HepG2 (cell line): ENCODE measurements at regions not wholly inside any gene's neighbourhood (a gene's known extent, or its start where the extent isn't known, plus 50 kb on each side); places are given as distances from the start of the nearest gene placed in this dataset.

Experiments used
- ATAC-seq: fragments of 200-7000 bp; cut with Tn5 transposase; 3 replicates; pipeline ENCODE4 v1.9.1; 2020; ENCODE audit warnings: mild to moderate bottlenecking, moderate library complexity
- BruUV-seq: library from RNA; stranded (reverse); fragments of 400-500 nt; replicated peaks from 2 replicates; lab custom pipeline; 2021; lab: Mats Ljungman, UMichigan
- CTCF ChIA-PET: fragments of 300-600 bp; formaldehyde crosslinking; extraction: SDS; loops from one replicate; lab custom pipeline; 2021; ENCODE audit warnings: low total read pairs, inconsistent platforms, low intra/inter-chr PET ratio; lab: Yijun Ruan, JAX
- POLR2A ChIA-PET: fragments of 350-600 bp; sonication (Branson Sonifier 250); formaldehyde crosslinking; loops from one replicate; lab custom pipeline; 2020; ENCODE audit warnings: antibody characterized with exemption, inconsistent platforms; lab: Yijun Ruan, JAX
- DNase-seq: peaks from one replicate; pipeline ENCODE4 v3.0.0-alpha.2; 2015; ENCODE audit warnings: low spot score
- FAIRE-seq: peaks from 3 replicates; lab custom pipeline; 2011; peaks lifted over from hg19 to GRCh38; lab: Jason Lieb, UNC
- H2AFZ ChIP-seq: one replicate; pipeline ENCODE4 v1.6.1; 2011; ENCODE audit warnings: low read length, inconsistent platforms
- H3K27ac ChIP-seq: fragments of 300-600 bp; 3 replicates; pipeline ENCODE4 v1.8.0; 2011; ENCODE audit warnings: mixed run types, mild to moderate bottlenecking, mixed read lengths, low read length, inconsistent platforms; ENCODE audit not compliant: insufficient read depth; ENCODE audit errors: extremely low read length
- H3K27me3 ChIP-seq, 2 experiments: fragments of 200-600 bp in 1 of 2; 2 replicates in 1 of 2; 3 replicates in 1 of 2; pipeline versions ENCODE4 v1.6.0 to v1.8.0; 2011; ENCODE audit warnings: low read length in 2 of 2, mild to moderate bottlenecking in 2 of 2, moderate library complexity in 2 of 2, inconsistent platforms in 1 of 2; ENCODE audit not compliant: insufficient read depth in 2 of 2, control insufficient read depth in 1 of 2
- H3K36me3 ChIP-seq, 2 experiments: fragments of 200-600 bp in 1 of 2; replicated peaks in 1 of 2; 2 replicates in 1 of 2; 3 replicates in 1 of 2; pipeline versions ENCODE4 v1.5.1 to v1.8.0; 2011; ENCODE audit warnings: low read length in 2 of 2, inconsistent platforms in 1 of 2; ENCODE audit not compliant: insufficient read depth in 2 of 2, control insufficient read depth in 1 of 2
- H3K4me1 ChIP-seq: 2 replicates; pipeline ENCODE4 v1.5.1; 2012; ENCODE audit warnings: low read length, inconsistent platforms; ENCODE audit not compliant: insufficient read depth
- H3K4me2 ChIP-seq: 2 replicates; pipeline ENCODE4 v1.6.0; 2011; ENCODE audit warnings: low read depth, low read length, inconsistent platforms
- H3K4me3 ChIP-seq, 3 experiments: fragments of 200-600 bp in 1 of 3; sonication (generic), shearing (Covaris generic) in 1 of 3; replicated peaks in 1 of 3; 2 replicates each; pipeline ENCODE4 v1.5.1; 2011 to 2016; ENCODE audit warnings: low read length in 3 of 3, inconsistent platforms in 2 of 3, low read depth in 2 of 3, mild to moderate bottlenecking in 2 of 3, control low read depth in 1 of 3, mixed read lengths in 1 of 3; ENCODE audit not compliant: insufficient read depth in 1 of 3
- H3K79me2 ChIP-seq: one replicate; pipeline ENCODE4 v1.6.1; 2011; ENCODE audit warnings: low read length, inconsistent platforms; ENCODE audit not compliant: insufficient read depth
- H3K9ac ChIP-seq: 2 replicates; pipeline ENCODE4 v1.6.0; 2011; ENCODE audit warnings: mild to moderate bottlenecking, low read depth, low read length, inconsistent platforms; ENCODE audit not compliant: insufficient read depth
- H3K9me3 ChIP-seq: 2 replicates; pipeline ENCODE4 v1.5.1; 2012; ENCODE audit warnings: mild to moderate bottlenecking, low read length
- H4K20me1 ChIP-seq: 2 replicates; pipeline ENCODE4 v1.6.0; 2011; ENCODE audit warnings: inconsistent platforms, mild to moderate bottlenecking, low read length, moderate library complexity; ENCODE audit not compliant: insufficient read depth
- ATF1 ChIP-seq: IDR thresholded peaks from 2 replicates; pipeline ENCODE4 v1.6.1; 2016; ENCODE audit warnings: mild to moderate bottlenecking, control low read depth
- FOSL2 ChIP-seq: sonication (generic); formaldehyde crosslinking; IDR thresholded peaks from 2 replicates; pipeline ENCODE4 v1.4.0; 2020; ENCODE audit warnings: missing genetic modification reagents
- FOXP4 ChIP-seq: sonication (generic); formaldehyde crosslinking; IDR thresholded peaks from 2 replicates; pipeline ENCODE4 v1.4.0; 2020; ENCODE audit warnings: missing genetic modification reagents
- MNT ChIP-seq: fragments of 450-650 bp; IDR thresholded peaks from 2 replicates; pipeline ENCODE4 v1.6.1; 2016
- PHB2 ChIP-seq: fragments of 450-650 bp; IDR thresholded peaks from 2 replicates; pipeline ENCODE4 v1.6.1; 2018; ENCODE audit not compliant: partially characterized antibody
- WGBS: methylation state at CpG from one replicate; pipeline ENCODE4 v1.1.6; 2017; ENCODE audit warnings: low lambda C conversion rate; 5-methylcytosine and 5-hydroxymethylcytosine counted together
- in situ Hi-C: cut with HindIII; loops from 2 replicates; pipeline ENCODE4 v1.10.0; 2017; ENCODE audit warnings: low pct_unique_long_range_greater_than_20kb; ENCODE audit not compliant: extremely low pct_ligation_motif_present
- intact Hi-C: fragments of 100-400 bp; cut with micrococcal nuclease; formaldehyde crosslinking; loops from one replicate; pipeline ENCODE4 v1.10.0; 2022; ENCODE audit not compliant: unreplicated experiment

- TF ChIP-seq FOSL2 (CRISPR knock-in tag): no peak
- no peak for TF ChIP-seq FOXP4
- TF ChIP-seq ATF1 (CRISPR knock-in tag): no peak
These were observed 126.0 kb upstream of the HDAC4 start (continued) for GRCh38 chr2:239526666-239527415.

GRCh38 chr2:239526038-239526437, 125.2 kb upstream of the HDAC4 start:
- in situ Hi-C loops: no loop called here
- H3K4me2 ChIP-seq: no peak overlapping the region
- POLR2A ChIA-PET: no interaction called here

More at GRCh38 chr2:239526038-239526437, 125.2 kb upstream of the HDAC4 start:
- ATAC-seq: no peak
- no peak for FAIRE-seq
- Histone ChIP-seq H3K27me3 (peaks cover 5 to 27% of the 10 kb centered on the region in 2 experiments; a peak in 4 of 5 replicates), H3K9me3 (peaks cover 5% of the 10 kb centered on the region; the same call in 1 of the 2 replicates), H3K36me3 (no peaks in the 10 kb centered on the region), H2AFZ (no peak overlapping the region), H3K9ac (no peak overlapping the region), H3K79me2 (no peaks in the 10 kb centered on the region), H3K4me1 (peaks cover 7% of the 10 kb centered on the region; the same call in 1 of the 2 replicates), H3K4me3 (no peak overlapping the region), H3K27ac (no peak overlapping the region), H4K20me1 (peaks cover 3% of the 10 kb centered on the region; the same call in 1 of the 2 replicates)
- CTCF ChIA-PET: no interaction called here
- no TSS peak for BruUV-seq
- WGBS: 22% methylated on average over 8 of the region's 8 CpGs
- no peak for TF ChIP-seq PHB2
- peak; percentile 27; the same call in 1 of the 2 replicates for TF ChIP-seq MNT
- intact Hi-C loops: no loop called here
- DNase-seq: no peak
